ENCODE measurements at regions not wholly inside any gene's neighbourhood (a gene's known extent, or its start where the extent isn't known, plus 50 kb on each side); places are given as distances from the start of the nearest gene placed in this dataset.

GRCh38 chr4:170776983-170777382 lies 687.2 kb upstream of the AADAT start (continued):
- no peak for TF ChIP-seq RNF2 (IDR thresholded peaks at IDR 0.05; ENCODE audit: borderline replicate concordance, low read depth, low read length, missing control alignments, poor library complexity, severe bottlenecking)
- no peak for TF ChIP-seq CHD2 (IDR thresholded peaks at IDR 0.05; ENCODE audit: low read length)
